Endothelial cell of umbilical vein (primary cell): ENCODE measurements at regions not wholly inside any gene's neighbourhood (a gene's known extent, or its start where the extent isn't known, plus 50 kb on each side); places are given as distances from the start of the nearest gene placed in this dataset.

Experiments
- EZH2 ChIP-seq: IDR thresholded peaks from 2 replicates; pipeline ENCODE4 v1.6.1; 2012; ENCODE audit warnings: borderline replicate concordance, low read depth, mild to moderate bottlenecking, moderate library complexity, low read length, inconsistent platforms; ENCODE audit not compliant: severe bottlenecking
- POLR2A ChIP-seq: IDR thresholded peaks from 2 replicates; pipeline ENCODE4 v1.6.1; 2012; ENCODE audit warnings: low read depth, mild to moderate bottlenecking, control low read depth, low read length
- POLR2AphosphoS5 ChIP-seq: IDR thresholded peaks from 2 replicates; pipeline ENCODE4 v1.6.1; 2012; ENCODE audit warnings: low read depth, mild to moderate bottlenecking, control low read depth, low read length, moderate library complexity; ENCODE audit not compliant: insufficient read depth
- TF ChIP-seq, protein P1 (sequence below), 2 donors: IDR thresholded peaks; 1 replicate in 1 of 2; 2 replicates in 1 of 2; pipeline ENCODE4 v1.5.1; 2011; ENCODE audit warnings: low read length in 2 of 2, mild to moderate bottlenecking in 2 of 2, moderate library complexity in 2 of 2, control low read depth in 1 of 2, inconsistent platforms in 1 of 2, low read depth in 1 of 2; ENCODE audit not compliant: insufficient read depth in 1 of 2; ENCODE audit errors: extremely low read depth in 1 of 2
- TF ChIP-seq, protein P2 (sequence below): IDR thresholded peaks from 2 replicates; pipeline ENCODE4 v1.6.1; 2011; ENCODE audit not compliant: insufficient read depth, insufficient read length

DNA sequence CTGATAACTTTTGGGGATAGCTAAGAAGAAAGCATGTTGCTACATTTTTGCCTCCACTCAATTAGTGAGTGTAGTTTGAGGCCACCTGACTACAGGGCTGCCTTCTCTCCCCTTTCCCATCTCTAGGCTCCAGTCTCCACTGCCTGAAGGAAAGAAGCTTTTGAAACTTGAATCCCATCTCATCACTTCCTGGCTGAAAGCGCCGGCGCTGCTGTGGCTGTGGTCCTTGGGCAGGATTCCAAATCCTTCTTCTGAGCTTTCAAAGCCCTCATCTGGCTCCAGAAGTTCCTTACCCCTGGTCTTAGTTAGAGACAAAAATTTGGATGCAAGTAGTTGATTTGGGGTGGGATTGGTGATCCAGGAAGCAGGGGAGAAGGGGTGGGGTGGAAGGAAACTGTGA, 119.4 kb downstream of the FOXL1 start:
- TF ChIP-seq, protein P1, sequence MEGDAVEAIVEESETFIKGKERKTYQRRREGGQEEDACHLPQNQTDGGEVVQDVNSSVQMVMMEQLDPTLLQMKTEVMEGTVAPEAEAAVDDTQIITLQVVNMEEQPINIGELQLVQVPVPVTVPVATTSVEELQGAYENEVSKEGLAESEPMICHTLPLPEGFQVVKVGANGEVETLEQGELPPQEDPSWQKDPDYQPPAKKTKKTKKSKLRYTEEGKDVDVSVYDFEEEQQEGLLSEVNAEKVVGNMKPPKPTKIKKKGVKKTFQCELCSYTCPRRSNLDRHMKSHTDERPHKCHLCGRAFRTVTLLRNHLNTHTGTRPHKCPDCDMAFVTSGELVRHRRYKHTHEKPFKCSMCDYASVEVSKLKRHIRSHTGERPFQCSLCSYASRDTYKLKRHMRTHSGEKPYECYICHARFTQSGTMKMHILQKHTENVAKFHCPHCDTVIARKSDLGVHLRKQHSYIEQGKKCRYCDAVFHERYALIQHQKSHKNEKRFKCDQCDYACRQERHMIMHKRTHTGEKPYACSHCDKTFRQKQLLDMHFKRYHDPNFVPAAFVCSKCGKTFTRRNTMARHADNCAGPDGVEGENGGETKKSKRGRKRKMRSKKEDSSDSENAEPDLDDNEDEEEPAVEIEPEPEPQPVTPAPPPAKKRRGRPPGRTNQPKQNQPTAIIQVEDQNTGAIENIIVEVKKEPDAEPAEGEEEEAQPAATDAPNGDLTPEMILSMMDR (IDR thresholded peaks at IDR 0.05; ENCODE audit: extremely low read depth in 1 of 2, insufficient read depth in 1 of 2, low read depth in 1 of 2, low read length in 2 of 2): no peak
- TF ChIP-seq, protein P2, sequence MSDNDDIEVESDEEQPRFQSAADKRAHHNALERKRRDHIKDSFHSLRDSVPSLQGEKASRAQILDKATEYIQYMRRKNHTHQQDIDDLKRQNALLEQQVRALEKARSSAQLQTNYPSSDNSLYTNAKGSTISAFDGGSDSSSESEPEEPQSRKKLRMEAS: no peak
- no peak for TF ChIP-seq POLR2A
- TF ChIP-seq EZH2: no peak
- TF ChIP-seq POLR2AphosphoS5: no peak
